ENCODE measurements at regions not wholly inside any gene's neighbourhood (a gene's known extent, or its start where the extent isn't known, plus 50 kb on each side); places are given as distances from the start of the nearest gene placed in this dataset.

- no peak overlapping the region for H3K4me3 ChIP-seq
- DNase-seq = no peak
- no peak overlapping the region for H3K9ac ChIP-seq (ENCODE audit: low read depth in 2 of 2, low read length in 2 of 2)
- no peaks in the 10 kb centered on the region for H3K4me1 ChIP-seq
- H3K36me3 ChIP-seq = no peaks in the 10 kb centered on the region
- intact Hi-C loops (cut with DNase I) = no loop called here
- H3K9me3 ChIP-seq = no peaks in the 10 kb centered on the region
- no peak for TF ChIP-seq CTCF (IDR thresholded peaks at IDR 0.05)
- H3K27ac ChIP-seq = no peak overlapping the region
- no peaks in the 10 kb centered on the region for H3K27me3 ChIP-seq
These were observed 50.2 kb upstream of the PLET1 start for GRCh38 chr11:112310848-112311247.

- H3K4me1 ChIP-seq = no peaks in the 10 kb centered on the region
These were observed 54.5 kb upstream of the PLET1 start for GRCh38 chr11:112315057-112315720.

GRCh38 chr11:112315861-112316739 is 55.4 kb upstream of the PLET1 start:
- Histone ChIP-seq H3K4me1 (no peaks in the 10 kb centered on the region), H3K36me3 (no peaks in the 10 kb centered on the region), H3K4me3 (no peak overlapping the region), H3K27me3 (no peaks in the 10 kb centered on the region), H3K27ac (no peak overlapping the region), H3K9ac (ENCODE audit: low read depth in 2 of 2, low read length in 2 of 2) (no peak overlapping the region), H3K9me3 (no peaks in the 10 kb centered on the region)
- intact Hi-C loops (cut with DNase I) = no loop called here
- no peak for TF ChIP-seq CTCF (IDR thresholded peaks at IDR 0.05)
- DNase-seq = no peak

More at GRCh38 chr11:112315057-112315720, 54.5 kb upstream of the PLET1 start:
- H3K4me3 ChIP-seq = no peak overlapping the region
- H3K27me3 ChIP-seq = no peaks in the 10 kb centered on the region
- H3K9ac ChIP-seq (ENCODE audit: low read depth in 2 of 2, low read length in 2 of 2) = no peak overlapping the region
- no peak overlapping the region for H3K27ac ChIP-seq
- H3K36me3 ChIP-seq = no peaks in the 10 kb centered on the region
- DNase-seq = no peak
- no peaks in the 10 kb centered on the region for H3K9me3 ChIP-seq
- no peak for TF ChIP-seq CTCF (IDR thresholded peaks at IDR 0.05)
- intact Hi-C loops (cut with DNase I) = no loop called here

GRCh38 chr11:112316971-112317370 is 56.3 kb upstream of the PLET1 start:
- Histone ChIP-seq H3K4me3 (no peak overlapping the region), H3K27ac (no peak overlapping the region), H3K9ac (ENCODE audit: low read depth in 2 of 2, low read length in 2 of 2) (no peak overlapping the region), H3K27me3 (no peaks in the 10 kb centered on the region), H3K36me3 (no peaks in the 10 kb centered on the region), H3K4me1 (peaks cover 4% of the 10 kb centered on the region), H3K9me3 (no peaks in the 10 kb centered on the region)
- DNase-seq = no peak
- TF ChIP-seq CTCF (IDR thresholded peaks at IDR 0.05) = no peak
- intact Hi-C loops (cut with DNase I) = no loop called here

GRCh38 chr11:112318184-112318591 is 57.5 kb upstream of the PLET1 start:
- Histone ChIP-seq H3K9me3 (no peaks in the 10 kb centered on the region), H3K27me3 (no peaks in the 10 kb centered on the region), H3K4me1 (peaks cover 8% of the 10 kb centered on the region), H3K27ac (no peak overlapping the region), H3K4me3 (no peak overlapping the region), H3K9ac (ENCODE audit: low read depth in 2 of 2, low read length in 2 of 2) (no peak overlapping the region), H3K36me3 (no peaks in the 10 kb centered on the region)
- no peak for TF ChIP-seq CTCF (IDR thresholded peaks at IDR 0.05)
- intact Hi-C loops (cut with DNase I) = no loop called here
- no peak for DNase-seq

All from colonic mucosa (tissue), 4 donors.